GM21825 (cell line): ENCODE measurements at regions not wholly inside any gene's neighbourhood (a gene's known extent, or its start where the extent isn't known, plus 50 kb on each side); places are given as distances from the start of the nearest gene placed in this dataset.

ENCODE experiments used
- ATAC-seq: cut with Tn5 transposase; IDR thresholded peaks from one replicate; pipeline ENCODE4 v1.9.1; 2021; ENCODE audit warnings: mild to moderate bottlenecking, moderate library complexity; ENCODE audit not compliant: unreplicated experiment

- no peak for ATAC-seq
Measured at GRCh38 chr4:54933579-54933978, 191.8 kb downstream of the KDR start.

- no peak for ATAC-seq
Measured at GRCh38 chr4:54930226-54930625, 195.2 kb downstream of the KDR start.

DNA sequence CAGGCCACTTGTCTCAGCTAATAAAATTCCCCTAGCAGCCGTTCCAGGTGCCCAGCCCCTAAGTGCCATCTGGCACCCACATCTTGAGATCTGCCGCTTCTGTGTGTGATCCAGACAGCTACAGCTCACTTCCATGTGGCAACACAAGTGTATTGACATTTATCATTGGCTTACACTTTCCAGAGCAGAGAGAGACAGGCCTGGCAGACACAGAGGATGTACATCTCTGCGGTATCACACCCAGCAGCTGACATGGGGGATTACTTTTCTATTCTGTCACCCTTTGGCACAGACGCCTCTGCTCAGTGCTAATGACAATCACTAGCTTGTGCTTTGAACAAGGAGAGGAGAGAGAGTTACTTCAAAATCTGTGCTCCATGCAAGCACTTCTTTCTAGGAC is 195.9 kb downstream of the KDR start:
- ATAC-seq = no peak

DNA sequence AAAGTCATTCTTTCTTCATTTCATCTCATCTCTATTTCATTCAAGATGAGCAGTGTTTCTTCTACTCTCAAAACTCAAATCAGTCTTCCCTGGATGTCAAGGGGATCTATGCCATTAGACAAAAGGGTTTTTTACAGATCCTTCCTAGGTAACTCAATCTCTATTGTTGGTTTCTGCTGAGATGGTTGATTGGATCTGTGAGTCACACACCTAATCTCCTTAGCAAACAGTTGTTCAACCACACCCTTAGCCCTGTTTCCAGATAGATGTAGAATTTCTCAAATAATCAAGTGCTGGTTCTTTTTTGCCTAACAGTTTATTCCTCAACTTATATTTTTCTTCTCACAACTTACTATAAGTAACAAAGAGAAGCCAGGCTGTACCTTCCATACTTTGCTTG is 200.5 kb downstream of the KDR start:
- no peak for ATAC-seq

DNA sequence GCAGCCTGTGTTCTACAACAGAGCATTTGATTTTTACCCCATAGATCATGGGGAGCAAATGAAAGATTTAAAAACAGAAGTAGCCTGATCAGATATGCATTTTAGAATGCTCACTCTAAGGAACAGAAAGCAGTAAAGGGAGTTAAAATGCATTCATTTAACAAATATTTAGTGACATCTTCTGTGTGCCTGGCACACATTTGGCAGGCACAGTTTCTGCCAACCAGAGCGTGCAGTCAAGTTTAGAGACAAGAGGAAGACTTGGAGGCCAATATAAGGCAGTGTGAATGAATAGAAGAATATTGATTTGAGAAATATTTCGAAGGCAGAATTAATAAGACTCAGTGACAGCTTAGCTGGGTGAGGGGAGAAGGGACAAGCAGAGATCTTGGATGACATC is 210.1 kb downstream of the KDR start:
- ATAC-seq = no peak

GRCh38 chr4:54914781-54915180 is 210.6 kb downstream of the KDR start:
- ATAC-seq = no peak

- ATAC-seq = no peak
Measured at GRCh38 chr4:54913751-54914526, 211.5 kb downstream of the KDR start.

- no peak for ATAC-seq
Measured at GRCh38 chr4:54912155-54912554, 213.2 kb downstream of the KDR start.

- ATAC-seq = no peak
Measured at GRCh38 chr4:54909961-54910360, 215.4 kb downstream of the KDR start.

- no peak for ATAC-seq
Measured at GRCh38 chr4:54908763-54909162, 216.6 kb downstream of the KDR start.

DNA sequence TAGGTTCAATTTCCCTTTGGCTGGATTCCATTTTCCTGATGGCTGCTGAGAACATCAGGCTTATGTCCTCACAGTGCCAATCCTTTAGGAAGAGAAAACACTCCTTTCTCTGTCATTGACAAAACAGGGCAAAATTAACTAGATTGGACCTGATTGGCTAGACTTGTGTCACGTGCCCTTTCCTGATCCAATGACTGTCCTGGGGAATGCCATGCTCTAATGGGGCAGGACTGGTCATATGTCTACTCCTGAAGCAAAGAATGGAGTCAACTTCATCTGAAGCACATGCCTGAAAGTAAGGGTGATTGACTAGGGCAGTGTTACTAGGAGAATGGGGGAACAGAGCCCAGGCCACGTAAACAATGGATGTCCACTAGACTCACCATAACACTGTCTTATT is 220.4 kb downstream of the KDR start:
- ATAC-seq = no peak

DNA sequence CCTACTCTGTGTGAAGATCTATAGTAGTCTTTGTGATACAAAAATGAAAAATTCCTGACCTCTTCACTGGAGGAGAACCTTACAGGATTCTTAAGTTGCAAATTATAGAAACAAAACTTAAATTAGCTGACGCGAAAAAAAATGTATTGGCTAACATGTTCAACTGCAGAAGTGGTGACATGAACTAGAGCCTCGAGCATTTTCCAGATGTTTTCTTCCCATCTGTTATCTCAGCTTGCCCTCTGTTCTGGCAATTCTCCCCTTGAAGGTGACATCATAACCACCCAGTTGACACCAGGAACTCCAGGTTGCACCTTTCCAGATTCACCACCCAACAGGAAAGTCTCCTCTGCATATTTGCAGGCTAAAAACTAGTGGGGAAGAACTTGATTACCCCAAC is 222.4 kb downstream of the KDR start:
- no peak for ATAC-seq

DNA sequence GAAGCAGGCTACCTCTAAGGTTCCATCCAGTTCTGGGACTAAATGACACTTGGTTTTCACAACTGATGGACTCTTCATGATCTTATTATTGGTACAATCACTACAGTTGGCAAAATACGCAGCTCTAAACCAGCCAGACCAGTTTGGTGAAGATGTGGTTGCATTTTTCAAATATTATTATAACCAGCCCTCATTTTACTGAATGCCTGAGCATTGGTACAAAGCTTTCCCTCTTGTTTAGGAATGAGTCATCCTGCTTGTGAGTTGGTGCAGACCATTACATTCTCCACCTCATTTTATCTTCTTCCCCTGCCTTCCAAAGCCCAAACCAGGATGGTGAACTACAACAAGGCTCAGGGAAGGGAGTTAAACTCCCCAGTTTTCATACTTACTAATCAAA is 223.1 kb downstream of the KDR start:
- no peak for ATAC-seq

GRCh38 chr4:54901202-54901601 is 224.2 kb downstream of the KDR start:
- ATAC-seq = no peak

GRCh38 chr4:54898656-54899340 is 226.6 kb downstream of the KDR start:
- ATAC-seq = no peak

- ATAC-seq = no peak
Measured at GRCh38 chr4:54898056-54898562, 227.3 kb downstream of the KDR start.

GRCh38 chr4:54897590-54897989 is 227.8 kb downstream of the KDR start:
- ATAC-seq = no peak

GRCh38 chr4:54882616-54883015 is 224.9 kb downstream of the KIT start:
- ATAC-seq = no peak

- no peak for ATAC-seq
Measured at GRCh38 chr4:54879576-54879975, 221.8 kb downstream of the KIT start.

DNA sequence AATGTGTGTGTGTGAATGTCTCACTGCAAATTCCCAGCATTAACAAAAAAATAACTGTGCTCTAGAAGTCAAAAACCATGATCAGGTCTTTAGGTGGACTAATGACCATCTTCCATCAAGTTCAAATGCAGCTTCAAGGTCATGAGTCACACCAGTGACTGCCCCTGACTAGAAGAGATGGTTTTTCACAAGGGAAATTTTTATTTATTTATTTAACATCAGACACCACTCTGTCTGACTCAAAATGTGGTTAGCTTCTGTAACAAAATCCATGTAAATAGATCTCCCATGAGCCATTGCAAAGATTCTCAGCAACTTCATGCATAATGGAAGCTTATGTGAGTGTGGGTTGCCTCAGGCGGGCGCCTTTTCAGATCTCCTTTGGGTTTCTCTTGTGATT is 219.2 kb downstream of the KIT start:
- ATAC-seq = no peak

GRCh38 chr4:54872261-54872660 is 214.5 kb downstream of the KIT start:
- no peak for ATAC-seq

DNA sequence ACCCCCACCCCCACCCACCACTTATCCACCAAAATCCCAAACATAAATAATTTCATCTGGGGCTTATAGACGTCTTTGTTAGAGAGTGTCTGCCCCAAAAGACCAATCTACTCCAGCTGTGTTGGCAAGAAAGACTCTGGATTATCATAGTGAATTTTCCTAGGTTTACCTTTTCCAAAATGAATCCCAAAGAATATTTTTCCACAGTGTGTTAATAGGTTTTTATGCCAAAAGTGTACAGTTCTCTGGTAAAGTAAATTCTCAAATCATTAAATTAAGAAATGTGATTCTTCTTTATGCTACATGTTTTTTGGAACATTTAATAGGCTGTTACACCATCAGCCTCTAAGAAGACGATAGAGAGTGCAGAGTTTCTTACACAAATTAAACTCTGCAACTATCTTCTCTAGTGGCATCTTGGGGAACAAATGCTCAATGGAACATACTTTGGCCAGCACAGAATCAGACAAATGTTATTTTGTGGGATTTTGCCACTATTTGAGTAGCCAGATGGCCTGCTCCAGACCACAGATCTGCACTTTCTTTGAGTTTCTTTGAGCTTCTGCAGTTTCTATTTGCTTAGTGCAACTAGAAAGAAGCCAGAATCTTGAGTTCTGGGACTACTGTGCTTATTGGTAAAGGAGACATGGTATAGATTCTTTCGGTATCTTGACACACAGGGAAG is 206.0 kb downstream of the KIT start:
- no peak for ATAC-seq
